GM21381 (cell line): ENCODE measurements at regions not wholly inside any gene's neighbourhood (a gene's known extent, or its start where the extent isn't known, plus 50 kb on each side); places are given as distances from the start of the nearest gene placed in this dataset.
"Not testable (repeated sequence)": the region's sequence is repeated elsewhere in the genome, so short reads cannot be mapped to it uniquely, and the experiment has no call there.

Experiments
- ATAC-seq: cut with Tn5 transposase; IDR thresholded peaks from one replicate; pipeline ENCODE4 v1.9.1; 2021; ENCODE audit warnings: mild to moderate bottlenecking, moderate library complexity; ENCODE audit not compliant: unreplicated experiment

GRCh38 chr5:98333921-98334320 lies 439.5 kb upstream of the RGMB start:
- no peak for ATAC-seq

- no peak for ATAC-seq
Measured at GRCh38 chr5:98334946-98335345, 438.5 kb upstream of the RGMB start.

- no peak for ATAC-seq
Measured at GRCh38 chr5:98339141-98339848, 434.2 kb upstream of the RGMB start.

- no peak for ATAC-seq
Measured at GRCh38 chr5:98341038-98342032, 432.1 kb upstream of the RGMB start.

- not testable (repeated sequence) for ATAC-seq
Measured at GRCh38 chr5:98342958-98343660, 430.4 kb upstream of the RGMB start.

GRCh38 chr5:98349251-98349989 lies 424.0 kb upstream of the RGMB start:
- no peak for ATAC-seq

- no peak for ATAC-seq
Measured at GRCh38 chr5:98349990-98350365, 423.5 kb upstream of the RGMB start.

GRCh38 chr5:98354922-98355321 lies 418.5 kb upstream of the RGMB start:
- ATAC-seq: no peak

- ATAC-seq: no peak
Measured at GRCh38 chr5:98360548-98360947, 412.9 kb upstream of the RGMB start.

GRCh38 chr5:98363157-98363556 lies 410.3 kb upstream of the RGMB start:
- no peak for ATAC-seq

GRCh38 chr5:98364549-98364948 lies 408.9 kb upstream of the RGMB start:
- no peak for ATAC-seq

- no peak for ATAC-seq
Measured at GRCh38 chr5:98365126-98365525, 408.3 kb upstream of the RGMB start.

GRCh38 chr5:98368141-98368540 lies 405.3 kb upstream of the RGMB start:
- ATAC-seq: no peak

GRCh38 chr5:98372351-98372750 lies 401.1 kb upstream of the RGMB start:
- ATAC-seq: no peak

- no peak for ATAC-seq
Measured at GRCh38 chr5:98391921-98392625, 381.4 kb upstream of the RGMB start.

- not testable (repeated sequence) for ATAC-seq
Measured at GRCh38 chr5:98393205-98393604, 380.3 kb upstream of the RGMB start.

- no peak for ATAC-seq
Measured at GRCh38 chr5:98397081-98397480, 376.4 kb upstream of the RGMB start.

GRCh38 chr5:98398465-98398864 lies 375.0 kb upstream of the RGMB start:
- ATAC-seq: no peak

GRCh38 chr5:98401656-98402055 lies 371.8 kb upstream of the RGMB start:
- no peak for ATAC-seq

GRCh38 chr5:98402130-98402529 lies 371.3 kb upstream of the RGMB start:
- no peak for ATAC-seq
